ENCODE measurements at regions not wholly inside any gene's neighbourhood (a gene's known extent, or its start where the extent isn't known, plus 50 kb on each side); places are given as distances from the start of the nearest gene placed in this dataset.

DNA sequence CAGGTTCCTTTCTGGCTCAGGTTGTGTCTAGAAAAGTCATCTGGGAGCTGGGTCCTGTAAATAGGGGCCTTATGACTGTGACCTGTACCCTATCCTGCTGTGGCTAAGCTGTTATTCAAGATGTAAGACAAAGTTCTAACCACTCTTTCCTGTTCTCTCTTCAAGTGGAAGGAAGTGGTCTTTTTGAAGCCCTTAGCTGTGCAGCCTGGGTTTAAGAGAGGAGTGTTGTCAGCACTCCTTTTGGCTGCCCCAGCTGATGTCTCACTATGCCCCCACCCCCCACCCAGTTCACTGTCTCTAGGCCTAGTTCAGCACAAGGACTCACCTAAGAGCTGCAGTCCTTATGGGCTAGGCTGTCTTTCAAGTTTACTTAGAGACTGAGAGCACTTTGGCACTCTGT, 1069.5 kb downstream of the FAM133A start:
- no peak for TF ChIP-seq GATA2 (IDR thresholded peaks at IDR 0.05; ENCODE audit: low read depth, low read length)
- no peak for TF ChIP-seq GATA3 (IDR thresholded peaks at IDR 0.05; ENCODE audit: low read depth, low read length)

All from SH-SY5Y (cell line).